DMS79 (cell line): ENCODE measurements at regions not wholly inside any gene's neighbourhood (a gene's known extent, or its start where the extent isn't known, plus 50 kb on each side); places are given as distances from the start of the nearest gene placed in this dataset.

ENCODE experiments used
- DNase-seq: peaks from one replicate; lab custom pipeline; 2025; lab: John Stamatoyannopoulos, UW

- no peak for DNase-seq
Observed at GRCh38 chr2:134169788-134170187, 84.1 kb upstream of the MGAT5 start.

DNA sequence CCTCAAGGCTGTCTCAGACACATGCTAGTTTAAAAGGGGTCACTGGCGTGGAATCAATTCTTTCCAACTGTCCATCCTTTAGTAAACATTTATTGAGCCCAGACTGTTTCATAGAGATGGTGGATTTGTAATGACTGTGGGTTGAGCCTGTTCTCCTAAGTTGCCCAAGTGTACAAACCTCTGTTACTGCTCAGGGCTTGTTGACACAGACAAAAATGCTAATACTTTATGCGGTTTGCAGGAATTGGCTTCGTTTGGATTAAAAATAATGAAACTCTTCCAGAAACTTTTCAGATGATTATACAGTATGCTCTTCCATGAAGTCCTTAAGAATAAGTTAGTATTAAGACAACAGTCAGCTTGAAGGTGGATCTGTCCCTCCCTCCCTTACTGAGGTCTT lies 83.6 kb upstream of the MGAT5 start:
- DNase-seq, result no peak

GRCh38 chr2:134170700-134171099 lies 83.2 kb upstream of the MGAT5 start:
- no peak for DNase-seq

- peak; percentile 77 for DNase-seq
Observed at GRCh38 chr2:134173338-134174016, 80.4 kb upstream of the MGAT5 start.

GRCh38 chr2:134174711-134175110 lies 79.2 kb upstream of the MGAT5 start:
- DNase-seq, result no peak

DNA sequence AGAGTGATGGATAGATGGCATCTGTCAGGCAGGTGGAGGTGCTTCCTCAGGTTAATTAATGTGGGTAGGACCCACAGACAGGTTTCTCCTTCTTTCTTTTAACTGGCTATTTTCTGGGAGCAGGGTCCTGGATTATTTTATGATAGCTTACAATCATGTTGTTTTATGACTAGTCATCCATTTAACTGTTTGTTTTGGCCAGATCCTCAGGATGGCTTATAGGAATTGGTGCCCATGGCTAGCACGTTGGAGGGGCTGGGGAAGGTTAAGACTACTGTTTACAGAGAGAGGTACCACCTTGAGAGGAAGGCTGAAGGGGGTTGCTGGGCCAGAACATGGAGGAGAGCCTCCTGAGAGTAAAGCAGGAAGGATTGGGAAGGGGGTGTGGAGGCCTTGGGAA lies 78.0 kb upstream of the MGAT5 start:
- DNase-seq, result no peak

GRCh38 chr2:134177351-134177931 lies 76.4 kb upstream of the MGAT5 start:
- peak; percentile 69 for DNase-seq

GRCh38 chr2:134178138-134178877 lies 75.6 kb upstream of the MGAT5 start:
- DNase-seq, result no peak

DNA sequence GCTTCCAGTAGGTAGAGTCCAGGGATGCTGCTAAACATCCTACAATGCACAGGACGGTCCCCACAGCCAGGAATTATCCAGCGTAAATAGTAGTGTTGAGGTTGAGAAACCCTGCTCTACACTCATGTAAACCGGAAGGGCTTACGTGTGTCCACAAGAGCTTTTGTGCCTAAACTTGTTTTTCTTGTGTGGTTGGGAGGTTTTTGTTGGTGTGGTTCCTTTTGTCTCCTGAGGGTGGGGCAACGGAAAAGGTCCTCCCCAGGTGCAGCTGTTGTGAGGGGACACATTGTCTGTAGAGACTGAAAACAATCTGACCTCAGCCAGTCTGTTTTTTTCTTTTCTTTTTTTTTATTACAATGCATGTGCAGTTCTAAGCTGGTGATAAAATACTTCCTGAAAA lies 72.7 kb upstream of the MGAT5 start:
- no peak for DNase-seq

DNA sequence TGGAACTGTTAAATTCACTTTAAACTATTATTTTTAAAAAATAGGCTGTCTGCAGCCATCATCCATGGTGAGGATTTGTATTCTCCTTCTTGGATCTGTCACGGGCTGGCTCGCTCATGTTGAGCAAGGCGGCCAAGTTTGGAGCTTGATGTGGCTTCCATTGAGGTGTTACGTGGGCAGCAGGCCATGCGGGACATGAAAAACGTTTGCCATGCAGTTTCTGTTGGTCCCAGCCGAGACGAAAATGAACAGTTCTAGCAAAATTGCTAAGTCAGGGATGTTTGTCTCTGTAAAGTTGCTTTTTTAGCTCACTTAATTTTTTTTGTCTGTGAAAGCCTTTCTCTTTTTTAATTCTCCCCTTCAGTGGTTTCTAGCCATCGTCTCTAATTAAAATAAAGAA lies 70.2 kb upstream of the MGAT5 start:
- DNase-seq, result no peak

DNA sequence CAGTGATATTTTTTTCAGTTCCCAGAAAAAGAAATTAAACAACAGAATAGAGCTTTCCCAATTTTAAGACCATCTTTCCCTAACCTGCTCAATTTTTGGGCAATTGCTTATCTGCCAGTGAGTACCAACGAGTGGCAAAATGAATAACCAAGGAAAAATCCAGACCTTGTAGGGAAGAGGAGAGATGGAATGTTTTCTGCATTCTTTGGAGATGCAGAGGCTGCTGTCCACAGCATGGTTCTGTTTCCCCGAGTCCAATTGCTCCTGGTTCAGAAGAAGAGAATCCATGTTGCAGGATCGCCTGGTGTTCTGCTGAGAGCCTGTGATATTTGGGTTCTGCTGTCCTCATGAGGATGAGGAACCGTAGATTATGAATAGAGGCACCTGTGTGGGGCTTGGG lies 68.2 kb upstream of the MGAT5 start:
- DNase-seq, result no peak

DNA sequence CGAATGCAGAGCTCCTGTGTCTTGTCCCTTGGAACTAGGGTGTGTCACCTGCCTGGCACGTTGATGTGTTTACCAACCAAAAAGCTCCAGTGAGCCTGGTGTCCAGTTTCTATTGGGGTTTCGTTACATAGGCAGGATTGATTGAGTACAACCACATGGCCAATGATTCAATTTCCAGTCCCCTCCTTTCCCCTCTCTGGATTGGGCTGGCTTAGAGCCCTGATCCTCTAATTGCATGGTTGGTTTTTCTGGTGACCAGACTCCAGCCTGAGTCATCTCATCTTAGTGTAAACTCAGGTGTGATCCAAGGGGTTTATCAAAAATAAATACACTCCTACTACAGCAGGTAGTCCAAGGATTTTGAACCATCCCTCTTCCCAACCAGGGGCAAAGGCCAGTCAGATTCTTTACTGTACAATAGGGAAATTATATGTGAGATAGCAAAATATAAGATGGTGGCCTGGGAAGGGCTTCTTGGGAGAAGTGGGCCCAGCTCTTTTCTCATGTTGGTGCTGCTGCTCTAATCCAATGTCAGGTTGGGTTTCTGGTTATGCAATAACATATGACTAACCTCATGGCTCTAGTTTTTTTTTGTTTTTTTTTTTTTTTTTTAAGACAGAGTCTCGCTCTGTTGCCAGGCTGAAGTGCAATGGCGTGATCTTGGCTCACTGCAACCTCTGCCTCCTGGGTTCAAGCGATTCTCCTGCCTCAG lies 64.7 kb upstream of the MGAT5 start:
- DNase-seq, result no peak

GRCh38 chr2:134190062-134190806 lies 63.6 kb upstream of the MGAT5 start:
- DNase-seq, result no peak

DNA sequence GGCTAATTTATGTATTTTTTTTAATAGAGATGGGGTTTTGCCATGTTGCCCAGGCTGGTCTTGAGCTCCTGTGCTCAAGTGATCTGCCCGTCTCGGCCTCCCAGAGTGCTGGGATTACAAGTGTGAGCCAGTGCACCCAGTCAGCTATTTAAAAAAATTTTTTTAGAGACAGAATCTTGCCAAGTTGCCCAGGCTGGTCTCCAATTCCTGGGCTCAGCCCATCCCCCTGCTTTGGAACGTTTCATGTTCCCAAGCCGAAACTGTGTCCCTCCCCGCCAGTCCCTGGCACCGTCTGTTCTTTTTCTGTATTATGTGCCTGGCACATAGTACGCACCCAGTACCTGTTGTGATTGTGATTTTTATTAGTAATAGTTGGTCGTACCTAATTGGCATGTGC lies 63.1 kb upstream of the MGAT5 start:
- DNase-seq, result no peak

GRCh38 chr2:134191835-134192234 lies 62.0 kb upstream of the MGAT5 start:
- DNase-seq, result no peak

- no peak for DNase-seq
Observed at GRCh38 chr2:134193006-134193405, 60.9 kb upstream of the MGAT5 start.

- no peak for DNase-seq
Observed at GRCh38 chr2:134194519-134194918, 59.4 kb upstream of the MGAT5 start.

DNA sequence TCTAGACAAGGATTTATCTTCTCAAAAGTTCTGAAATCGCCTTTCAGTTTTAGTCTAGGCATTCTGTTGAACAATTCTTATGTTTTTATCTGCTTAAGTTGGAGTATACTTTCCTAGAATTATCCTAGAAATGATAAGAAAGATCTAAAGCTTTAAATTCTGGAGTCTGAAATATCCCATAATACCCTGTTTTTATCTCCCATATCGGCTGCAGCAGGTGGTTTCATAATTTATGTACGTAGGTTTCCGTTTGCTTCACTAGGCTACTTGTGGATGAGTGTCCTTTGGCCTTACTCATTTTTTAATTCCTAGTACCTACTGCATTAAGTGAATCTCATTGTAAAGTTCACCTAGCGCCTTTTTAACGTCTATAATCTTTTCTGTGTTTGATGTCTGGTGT lies 58.5 kb upstream of the MGAT5 start:
- no peak for DNase-seq

- no peak for DNase-seq
Observed at GRCh38 chr2:134197445-134197844, 56.4 kb upstream of the MGAT5 start.

GRCh38 chr2:134198006-134198634 lies 55.8 kb upstream of the MGAT5 start:
- no peak for DNase-seq

- DNase-seq, result no peak
Observed at GRCh38 chr2:134199123-134199522, 54.7 kb upstream of the MGAT5 start.
